Eye (tissue), 1 donor: ENCODE measurements at regions not wholly inside any gene's neighbourhood (a gene's known extent, or its start where the extent isn't known, plus 50 kb on each side); places are given as distances from the start of the nearest gene placed in this dataset.
A peak's percentile ranks its signal among the peaks of the same experiment; 100 is the strongest.
"Not testable (repeated sequence)": the region's sequence is repeated elsewhere in the genome, so short reads cannot be mapped to it uniquely, and the experiment has no call there.

ENCODE experiments used
- DNase-seq: peaks from one replicate; pipeline ENCODE4 v3.0.0-alpha.2; 2015

- DNase-seq: no peak
Observed at GRCh38 chr5:20370061-20370460, 382.1 kb upstream of the CDH18 start.

GRCh38 chr5:20369518-20369885 lies 381.5 kb upstream of the CDH18 start:
- DNase-seq: no peak

GRCh38 chr5:20368571-20369517 lies 380.8 kb upstream of the CDH18 start:
- no peak for DNase-seq

GRCh38 chr5:20367178-20367577 lies 379.2 kb upstream of the CDH18 start:
- DNase-seq: no peak

GRCh38 chr5:20360263-20360662 lies 372.3 kb upstream of the CDH18 start:
- peak; percentile 3 for DNase-seq

- DNase-seq: no peak
Observed at GRCh38 chr5:20359377-20359776, 371.4 kb upstream of the CDH18 start.

- DNase-seq: no peak
Observed at GRCh38 chr5:20353499-20353898, 365.5 kb upstream of the CDH18 start.

- no peak for DNase-seq
Observed at GRCh38 chr5:20351849-20352248, 363.8 kb upstream of the CDH18 start.

- DNase-seq: no peak
Observed at GRCh38 chr5:20348321-20348720, 360.3 kb upstream of the CDH18 start.

- DNase-seq: no peak
Observed at GRCh38 chr5:20347334-20347733, 359.3 kb upstream of the CDH18 start.

GRCh38 chr5:20340126-20340525 lies 352.1 kb upstream of the CDH18 start:
- DNase-seq: no peak

- no peak for DNase-seq
Observed at GRCh38 chr5:20335978-20336377, 348.0 kb upstream of the CDH18 start.

GRCh38 chr5:20331826-20332225 lies 343.8 kb upstream of the CDH18 start:
- no peak for DNase-seq

- DNase-seq: no peak
Observed at GRCh38 chr5:20323323-20323722, 335.3 kb upstream of the CDH18 start.

GRCh38 chr5:20307391-20307790 lies 319.4 kb upstream of the CDH18 start:
- no peak for DNase-seq

GRCh38 chr5:20305463-20305862 lies 317.5 kb upstream of the CDH18 start:
- DNase-seq: no peak

GRCh38 chr5:20304570-20304969 lies 316.6 kb upstream of the CDH18 start:
- not testable (repeated sequence) for DNase-seq

GRCh38 chr5:20300110-20300509 lies 312.1 kb upstream of the CDH18 start:
- no peak for DNase-seq

GRCh38 chr5:20294696-20295095 lies 306.7 kb upstream of the CDH18 start:
- no peak for DNase-seq

- no peak for DNase-seq
Observed at GRCh38 chr5:20291766-20292165, 303.8 kb upstream of the CDH18 start.

GRCh38 chr5:20287640-20288039 lies 299.6 kb upstream of the CDH18 start:
- DNase-seq: no peak

- DNase-seq: no peak
Observed at GRCh38 chr5:20286512-20286911, 298.5 kb upstream of the CDH18 start.

GRCh38 chr5:20276959-20277263 lies 288.9 kb upstream of the CDH18 start:
- DNase-seq: no peak

- DNase-seq: no peak
Observed at GRCh38 chr5:20276061-20276958, 288.3 kb upstream of the CDH18 start.
